Skeletal muscle tissue (tissue), 3 donors: ENCODE measurements at regions not wholly inside any gene's neighbourhood (a gene's known extent, or its start where the extent isn't known, plus 50 kb on each side); places are given as distances from the start of the nearest gene placed in this dataset.
"Not testable (repeated sequence)": the region's sequence is repeated elsewhere in the genome, so short reads cannot be mapped to it uniquely, and the experiment has no call there.

Experiments
- H3K27ac ChIP-seq: one replicate; pipeline ENCODE4 v1.7.0; 2013; ENCODE audit warnings: mild to moderate bottlenecking, low read depth, low read length, inconsistent platforms
- H3K27me3 ChIP-seq, 3 donors: one replicate each; pipeline ENCODE4 v1.7.0; 2013; ENCODE audit warnings: low read length in 3 of 3; ENCODE audit not compliant: control insufficient read depth in 3 of 3, insufficient read depth in 3 of 3
- H3K36me3 ChIP-seq, 3 donors: one replicate each; pipeline ENCODE4 v1.7.0; 2013; ENCODE audit warnings: low read length in 3 of 3; ENCODE audit not compliant: control insufficient read depth in 3 of 3, insufficient read depth in 3 of 3
- H3K4me1 ChIP-seq, 3 donors: one replicate each; pipeline ENCODE4 v1.7.0; 2013; ENCODE audit warnings: low read length in 3 of 3, mild to moderate bottlenecking in 3 of 3; ENCODE audit not compliant: control insufficient read depth in 3 of 3, insufficient read depth in 3 of 3
- H3K4me3 ChIP-seq, 3 donors: one replicate each; pipeline ENCODE4 v1.7.0; 2013; ENCODE audit warnings: low read length in 3 of 3
- H3K9ac ChIP-seq, 3 donors: one replicate each; pipeline ENCODE4 v1.7.0; 2013; ENCODE audit warnings: low read length in 3 of 3, mild to moderate bottlenecking in 3 of 3, moderate library complexity in 2 of 3, low read depth in 1 of 3
- H3K9me3 ChIP-seq, 3 donors: one replicate each; pipeline ENCODE4 v1.7.0; 2013; ENCODE audit warnings: low read length in 3 of 3; ENCODE audit not compliant: control insufficient read depth in 3 of 3
- donor health status: Osteomylitis.

- H3K4me1 ChIP-seq: no peaks in the 10 kb centered on the region
- H3K9me3 ChIP-seq: no peaks in the 10 kb centered on the region
Measured at GRCh38 chr15:24763891-24764290, 88.3 kb downstream of the NPAP1 start.

GRCh38 chr15:24764375-24765171 is 89.0 kb downstream of the NPAP1 start:
- no peaks in the 10 kb centered on the region for H3K27me3 ChIP-seq
- no peak overlapping the region for H3K9ac ChIP-seq
- no peaks in the 10 kb centered on the region for H3K4me1 ChIP-seq

More at GRCh38 chr15:24763891-24764290, 88.3 kb downstream of the NPAP1 start:
- Histone ChIP-seq H3K9ac (no peak overlapping the region), H3K4me3 (no peak overlapping the region), H3K27me3 (no peaks in the 10 kb centered on the region), H3K27ac (no peak overlapping the region), H3K36me3 (no peaks in the 10 kb centered on the region)

GRCh38 chr15:24766511-24767133 is 91.0 kb downstream of the NPAP1 start:
- no peaks in the 10 kb centered on the region for H3K9me3 ChIP-seq
- no peak overlapping the region for H3K9ac ChIP-seq
- no peaks in the 10 kb centered on the region for H3K4me1 ChIP-seq
- no peak overlapping the region for H3K27ac ChIP-seq
- H3K27me3 ChIP-seq: no peaks in the 10 kb centered on the region
- H3K4me3 ChIP-seq: no peak overlapping the region
- H3K36me3 ChIP-seq: no peaks in the 10 kb centered on the region

More at GRCh38 chr15:24764375-24765171, 89.0 kb downstream of the NPAP1 start:
- Histone ChIP-seq H3K27ac (no peak overlapping the region), H3K36me3 (no peaks in the 10 kb centered on the region), H3K4me3 (no peak overlapping the region), H3K9me3 (no peaks in the 10 kb centered on the region)

- H3K27ac ChIP-seq: no peak overlapping the region
- H3K4me3 ChIP-seq: peak overlapping the region; percentile 59 to 73 (median 63)
Measured at GRCh38 chr15:24772266-24772665, 96.7 kb downstream of the NPAP1 start.

GRCh38 chr15:24772686-24773373 is 97.3 kb downstream of the NPAP1 start:
- H3K9ac ChIP-seq: no peak overlapping the region
- H3K9me3 ChIP-seq: peaks cover 5 to 9% (median 5%) of the 10 kb centered on the region in 3 donors
- H3K27me3 ChIP-seq: peaks cover 0 to 5% (median 2%) of the 10 kb centered on the region in 3 donors
- H3K36me3 ChIP-seq: no peaks in the 10 kb centered on the region
- H3K27ac ChIP-seq: no peak overlapping the region
- no peaks in the 10 kb centered on the region for H3K4me1 ChIP-seq
- peak overlapping the region; percentile 59 to 73 (median 63) for H3K4me3 ChIP-seq

More at GRCh38 chr15:24772266-24772665, 96.7 kb downstream of the NPAP1 start:
- Histone ChIP-seq H3K9ac (no peak overlapping the region), H3K27me3 (peaks cover 0 to 5% (median 2%) of the 10 kb centered on the region in 3 donors), H3K36me3 (no peaks in the 10 kb centered on the region), H3K4me1 (no peaks in the 10 kb centered on the region), H3K9me3 (peaks cover 5 to 9% (median 5%) of the 10 kb centered on the region in 3 donors)

- no peak overlapping the region for H3K9ac ChIP-seq
- no peak overlapping the region for H3K4me3 ChIP-seq
- H3K9me3 ChIP-seq: peaks cover 5 to 9% (median 9%) of the 10 kb centered on the region in 3 donors
- no peaks in the 10 kb centered on the region for H3K36me3 ChIP-seq
- H3K27ac ChIP-seq: no peak overlapping the region
- no peaks in the 10 kb centered on the region for H3K4me1 ChIP-seq
- peaks cover 2 to 5% (median 2%) of the 10 kb centered on the region in 3 donors for H3K27me3 ChIP-seq
Measured at GRCh38 chr15:24777307-24777706, 101.7 kb downstream of the NPAP1 start.

GRCh38 chr15:24784506-24784905 is 108.9 kb downstream of the NPAP1 start:
- no peak overlapping the region for H3K9ac ChIP-seq
- no peaks in the 10 kb centered on the region for H3K4me1 ChIP-seq
- H3K9me3 ChIP-seq: peaks cover 0 to 6% (median 4%) of the 10 kb centered on the region in 3 donors
- H3K27ac ChIP-seq: no peak overlapping the region
- H3K4me3 ChIP-seq: no peak overlapping the region
- no peaks in the 10 kb centered on the region for H3K36me3 ChIP-seq
- H3K27me3 ChIP-seq: peaks cover 0 to 2% (median 2%) of the 10 kb centered on the region in 3 donors

GRCh38 chr15:24786347-24786746 is 110.8 kb downstream of the NPAP1 start:
- H3K4me1 ChIP-seq: no peaks in the 10 kb centered on the region
- H3K27me3 ChIP-seq: peaks cover 0 to 2% (median 0%) of the 10 kb centered on the region in 3 donors
- no peak overlapping the region for H3K9ac ChIP-seq
- H3K4me3 ChIP-seq: no peak overlapping the region
- H3K9me3 ChIP-seq: peaks cover 0 to 6% (median 0%) of the 10 kb centered on the region in 3 donors
- no peaks in the 10 kb centered on the region for H3K36me3 ChIP-seq
- H3K27ac ChIP-seq: no peak overlapping the region

GRCh38 chr15:24802624-24803023 is 127.0 kb downstream of the NPAP1 start:
- not testable (repeated sequence) for H3K9ac ChIP-seq, H3K36me3 ChIP-seq, H3K9me3 ChIP-seq, H3K27ac ChIP-seq, H3K4me3 ChIP-seq, H3K4me1 ChIP-seq, H3K27me3 ChIP-seq
